GM12865 (cell line): ENCODE measurements at regions not wholly inside any gene's neighbourhood (a gene's known extent, or its start where the extent isn't known, plus 50 kb on each side); places are given as distances from the start of the nearest gene placed in this dataset.
"Not testable (repeated sequence)": the region's sequence is repeated elsewhere in the genome, so short reads cannot be mapped to it uniquely, and the experiment has no call there.

Experiments
- DNase-seq: peaks from one replicate; pipeline ENCODE4 v3.0.0; 2010; ENCODE audit warnings: low read depth
- H3K4me3 ChIP-seq: 2 replicates; pipeline ENCODE4 v1.5.1; 2011; ENCODE audit warnings: mild to moderate bottlenecking, low read depth, low read length, control low read depth
- TF ChIP-seq, protein P1 (sequence below): IDR thresholded peaks from 2 replicates; pipeline ENCODE4 v1.5.1; 2011; ENCODE audit warnings: low read length, control low read depth, low read depth, inconsistent platforms; ENCODE audit not compliant: insufficient read depth; ENCODE audit errors: missing control alignments

DNA sequence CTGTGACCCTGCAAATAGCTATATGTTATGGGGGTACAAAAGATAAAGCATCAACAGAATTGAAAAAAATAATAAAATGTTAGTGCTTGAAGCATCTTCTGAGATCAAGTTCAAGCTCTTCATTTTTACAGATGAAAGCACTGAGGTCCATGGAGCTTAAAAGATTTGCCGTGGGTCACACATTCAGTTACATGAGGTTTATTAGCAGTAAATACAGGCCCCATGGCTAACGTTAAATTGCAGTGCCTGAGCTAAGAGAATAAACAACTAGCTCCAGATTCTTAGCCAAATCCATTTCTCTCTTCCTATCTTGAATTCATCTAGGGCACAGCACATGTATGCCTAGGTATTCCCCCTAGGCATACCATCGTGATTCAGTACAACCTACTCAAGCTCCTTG is 2052.7 kb upstream of the C9orf72 start:
- H3K4me3 ChIP-seq: no peak overlapping the region
- TF ChIP-seq, protein P1, sequence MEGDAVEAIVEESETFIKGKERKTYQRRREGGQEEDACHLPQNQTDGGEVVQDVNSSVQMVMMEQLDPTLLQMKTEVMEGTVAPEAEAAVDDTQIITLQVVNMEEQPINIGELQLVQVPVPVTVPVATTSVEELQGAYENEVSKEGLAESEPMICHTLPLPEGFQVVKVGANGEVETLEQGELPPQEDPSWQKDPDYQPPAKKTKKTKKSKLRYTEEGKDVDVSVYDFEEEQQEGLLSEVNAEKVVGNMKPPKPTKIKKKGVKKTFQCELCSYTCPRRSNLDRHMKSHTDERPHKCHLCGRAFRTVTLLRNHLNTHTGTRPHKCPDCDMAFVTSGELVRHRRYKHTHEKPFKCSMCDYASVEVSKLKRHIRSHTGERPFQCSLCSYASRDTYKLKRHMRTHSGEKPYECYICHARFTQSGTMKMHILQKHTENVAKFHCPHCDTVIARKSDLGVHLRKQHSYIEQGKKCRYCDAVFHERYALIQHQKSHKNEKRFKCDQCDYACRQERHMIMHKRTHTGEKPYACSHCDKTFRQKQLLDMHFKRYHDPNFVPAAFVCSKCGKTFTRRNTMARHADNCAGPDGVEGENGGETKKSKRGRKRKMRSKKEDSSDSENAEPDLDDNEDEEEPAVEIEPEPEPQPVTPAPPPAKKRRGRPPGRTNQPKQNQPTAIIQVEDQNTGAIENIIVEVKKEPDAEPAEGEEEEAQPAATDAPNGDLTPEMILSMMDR: no peak
- DNase-seq: no peak

DNA sequence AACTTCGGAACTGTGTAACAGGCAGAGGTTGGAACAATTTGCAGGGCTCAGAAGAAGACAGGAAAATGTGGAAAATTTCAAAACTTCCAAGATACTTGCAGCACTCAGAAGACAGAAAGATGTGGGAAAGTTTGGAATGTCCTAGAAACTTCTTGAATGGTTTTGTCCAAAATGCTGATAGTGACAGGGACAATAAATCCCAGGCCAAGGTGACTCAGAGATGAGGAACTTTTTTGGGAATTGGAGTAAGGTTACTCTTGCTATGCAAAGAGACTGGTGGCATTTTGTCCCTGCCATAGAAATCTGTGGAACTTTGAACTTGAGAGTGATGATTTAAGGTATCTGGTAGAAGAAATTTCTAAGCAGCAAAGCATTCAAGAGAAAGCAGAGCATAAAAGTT is 2055.6 kb upstream of the C9orf72 start:
- not testable (repeated sequence) for DNase-seq, H3K4me3 ChIP-seq

DNA sequence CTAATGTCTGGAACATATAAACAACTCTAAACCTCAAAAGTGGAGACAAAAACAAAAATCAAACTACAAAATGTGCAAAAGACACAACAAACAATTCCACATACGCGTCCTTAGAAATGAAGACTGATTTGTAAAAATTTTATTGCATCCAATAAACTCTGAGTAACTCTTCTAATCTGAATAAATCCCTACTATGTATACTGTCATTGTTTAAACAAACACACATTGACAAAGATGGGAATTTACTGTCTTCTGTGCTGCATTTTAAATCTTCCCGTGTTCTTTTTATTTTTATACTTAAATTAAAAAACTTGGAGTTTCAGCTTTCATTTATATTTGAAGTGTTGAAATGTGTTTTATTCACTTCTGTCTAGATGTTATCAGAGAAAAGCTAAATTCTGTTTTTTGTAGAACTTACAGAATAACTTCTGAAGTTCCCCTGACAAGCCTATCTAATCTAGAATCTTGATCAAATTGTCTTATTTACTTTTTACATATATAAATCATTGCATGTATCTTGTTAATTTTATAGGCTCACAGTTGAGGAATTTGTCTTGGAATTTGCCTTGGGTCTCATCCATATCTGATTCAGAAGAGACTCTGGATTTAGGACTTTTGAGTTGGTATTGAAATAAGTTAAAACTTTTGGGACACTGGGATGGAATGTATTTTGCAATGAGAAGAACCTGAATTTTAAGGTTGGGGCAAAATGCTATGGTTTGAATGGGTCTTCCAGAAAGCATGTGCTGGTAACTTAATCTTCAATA is 2064.4 kb upstream of the C9orf72 start:
- H3K4me3 ChIP-seq: no peak overlapping the region
- TF ChIP-seq, protein P1: no peak
- no peak for DNase-seq

DNA sequence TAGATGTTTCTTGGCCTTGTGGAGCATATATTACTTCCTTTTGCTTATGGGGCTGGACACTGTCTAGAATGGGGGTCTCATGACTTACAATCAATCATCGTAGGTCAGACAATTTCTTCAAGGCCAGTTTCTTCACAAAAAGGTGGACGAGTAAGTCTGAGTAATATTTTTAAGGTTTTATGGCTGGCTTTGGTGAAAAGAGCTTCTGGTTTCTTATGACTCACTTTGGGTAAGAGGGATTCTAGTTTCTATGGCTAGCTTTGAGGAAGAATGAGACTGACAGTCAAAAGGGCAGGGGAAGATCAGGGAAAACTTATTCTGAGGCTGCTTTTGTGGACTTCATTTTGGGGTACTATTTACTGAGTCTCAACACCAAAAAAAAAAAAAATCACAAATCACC is 2067.2 kb upstream of the C9orf72 start:
- TF ChIP-seq, protein P1: no peak
- no peak overlapping the region for H3K4me3 ChIP-seq
- no peak for DNase-seq

DNA sequence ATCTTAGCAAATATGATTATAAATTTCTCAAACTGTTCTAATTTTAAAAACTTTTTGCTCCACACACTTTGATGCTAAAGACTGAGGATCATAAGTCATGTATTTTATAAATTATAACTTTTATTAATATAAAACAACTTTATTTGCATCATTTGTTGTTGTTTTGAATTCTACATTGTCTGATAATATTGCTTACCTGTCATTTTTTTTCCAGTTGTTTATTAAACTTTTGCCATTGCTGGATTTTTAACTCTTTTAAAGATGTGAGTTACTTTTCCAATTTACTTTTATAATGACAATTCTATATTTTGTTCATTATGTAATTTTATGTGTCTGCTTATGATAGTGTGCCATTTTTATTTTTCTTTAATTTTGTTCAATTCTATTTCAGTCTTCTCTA is 2071.2 kb upstream of the C9orf72 start:
- no peak for DNase-seq
- H3K4me3 ChIP-seq: no peak overlapping the region
- TF ChIP-seq, protein P1: no peak

DNA sequence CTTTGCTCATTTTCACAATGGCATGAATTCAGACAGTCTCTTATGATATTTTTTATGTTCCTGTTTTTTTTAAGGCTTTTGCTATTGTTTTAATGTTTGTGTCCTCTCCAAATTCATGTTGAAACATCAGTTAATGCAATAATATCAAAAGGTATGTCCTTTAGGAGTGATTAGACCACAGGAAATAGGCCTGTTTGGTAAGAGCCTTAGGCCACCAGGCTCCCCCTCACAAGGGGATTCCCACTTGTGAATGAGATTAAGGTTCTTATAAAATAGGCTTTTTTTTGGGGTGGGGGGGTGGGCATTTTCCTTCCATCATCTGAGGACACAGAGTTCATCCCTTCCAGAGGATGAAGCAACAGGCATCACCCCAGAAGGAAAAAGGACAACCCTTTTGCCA is 2074.2 kb upstream of the C9orf72 start:
- no peak for DNase-seq
- H3K4me3 ChIP-seq: no peak overlapping the region
- TF ChIP-seq, protein P1: no peak

DNA sequence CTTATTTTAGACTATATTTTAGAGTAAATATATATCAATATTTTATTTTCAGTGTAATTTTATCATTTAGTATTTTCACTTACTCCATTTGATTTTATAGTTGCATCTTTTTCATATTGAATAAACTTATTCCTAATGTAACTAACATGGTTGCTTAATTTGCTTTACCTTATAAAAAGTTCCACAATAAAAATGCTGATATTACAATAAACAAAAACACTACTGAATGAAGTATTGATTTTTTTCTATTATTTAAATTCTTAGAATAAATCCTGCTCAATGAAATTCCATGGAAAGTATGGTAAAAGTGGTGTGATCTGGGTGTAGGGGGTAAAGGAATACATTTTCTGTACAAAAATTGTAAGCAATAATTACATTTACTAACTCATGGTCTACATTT is 2074.9 kb upstream of the C9orf72 start:
- DNase-seq: no peak
- TF ChIP-seq, protein P1: no peak
- H3K4me3 ChIP-seq: no peak overlapping the region

DNA sequence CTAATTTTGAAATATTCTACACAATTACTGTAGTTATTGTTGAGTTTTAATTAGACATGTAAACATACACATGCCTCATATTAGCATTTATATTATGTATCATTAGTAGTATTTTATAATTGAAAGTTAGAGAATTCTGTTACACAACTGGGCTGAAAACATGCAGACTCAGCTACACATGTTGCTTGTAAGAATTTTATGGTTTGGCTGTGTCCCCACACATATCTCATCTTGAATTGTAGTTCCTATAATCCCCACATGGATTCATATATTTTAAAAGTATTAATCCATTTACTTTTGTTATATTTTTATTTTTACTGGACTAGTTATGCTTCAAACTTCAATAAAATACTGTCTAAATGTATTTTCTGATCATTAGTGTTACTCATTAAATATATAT is 2075.3 kb upstream of the C9orf72 start:
- no peak for DNase-seq
- TF ChIP-seq, protein P1: no peak
- H3K4me3 ChIP-seq: no peak overlapping the region
